ENCODE measurements at regions not wholly inside any gene's neighbourhood (a gene's known extent, or its start where the extent isn't known, plus 50 kb on each side); places are given as distances from the start of the nearest gene placed in this dataset.

DNA sequence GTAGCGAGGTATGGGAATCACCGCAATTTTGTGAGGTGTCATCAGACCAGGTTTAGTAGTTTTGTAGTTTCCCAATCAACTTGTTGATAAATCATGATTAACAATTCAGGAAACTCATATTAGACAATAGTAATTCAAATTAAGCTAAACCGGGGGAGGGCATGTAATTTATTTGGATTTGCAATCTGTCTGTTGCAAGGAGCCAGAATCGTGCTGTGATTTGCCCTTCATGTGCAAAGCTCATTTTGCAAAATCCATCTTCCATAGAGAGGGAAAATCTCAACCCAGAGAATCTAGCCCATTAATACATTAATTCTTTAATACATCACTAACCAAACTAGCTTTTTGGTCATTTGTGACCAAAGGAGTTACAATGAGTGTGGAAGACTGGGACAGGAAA lies 164.7 kb upstream of the TRPM3 start:
- no peak for TF ChIP-seq POLR2AphosphoS5 (IDR thresholded peaks at IDR 0.05; ENCODE audit: low read depth, low read length)
- TF ChIP-seq TAF1 (IDR thresholded peaks at IDR 0.05; ENCODE audit: borderline replicate concordance, insufficient read depth, low read length), result no peak
- TF ChIP-seq FOXP2 (optimal IDR thresholded peaks at IDR 0.05; ENCODE audit: borderline replicate concordance, extremely low read depth, extremely low read length, insufficient read depth), result no peak

Data from PFSK-1 (cell line).